ENCODE measurements at regions not wholly inside any gene's neighbourhood (a gene's known extent, or its start where the extent isn't known, plus 50 kb on each side); places are given as distances from the start of the nearest gene placed in this dataset.
A peak's percentile ranks its signal among the peaks of the same experiment; 100 is the strongest.

DNA sequence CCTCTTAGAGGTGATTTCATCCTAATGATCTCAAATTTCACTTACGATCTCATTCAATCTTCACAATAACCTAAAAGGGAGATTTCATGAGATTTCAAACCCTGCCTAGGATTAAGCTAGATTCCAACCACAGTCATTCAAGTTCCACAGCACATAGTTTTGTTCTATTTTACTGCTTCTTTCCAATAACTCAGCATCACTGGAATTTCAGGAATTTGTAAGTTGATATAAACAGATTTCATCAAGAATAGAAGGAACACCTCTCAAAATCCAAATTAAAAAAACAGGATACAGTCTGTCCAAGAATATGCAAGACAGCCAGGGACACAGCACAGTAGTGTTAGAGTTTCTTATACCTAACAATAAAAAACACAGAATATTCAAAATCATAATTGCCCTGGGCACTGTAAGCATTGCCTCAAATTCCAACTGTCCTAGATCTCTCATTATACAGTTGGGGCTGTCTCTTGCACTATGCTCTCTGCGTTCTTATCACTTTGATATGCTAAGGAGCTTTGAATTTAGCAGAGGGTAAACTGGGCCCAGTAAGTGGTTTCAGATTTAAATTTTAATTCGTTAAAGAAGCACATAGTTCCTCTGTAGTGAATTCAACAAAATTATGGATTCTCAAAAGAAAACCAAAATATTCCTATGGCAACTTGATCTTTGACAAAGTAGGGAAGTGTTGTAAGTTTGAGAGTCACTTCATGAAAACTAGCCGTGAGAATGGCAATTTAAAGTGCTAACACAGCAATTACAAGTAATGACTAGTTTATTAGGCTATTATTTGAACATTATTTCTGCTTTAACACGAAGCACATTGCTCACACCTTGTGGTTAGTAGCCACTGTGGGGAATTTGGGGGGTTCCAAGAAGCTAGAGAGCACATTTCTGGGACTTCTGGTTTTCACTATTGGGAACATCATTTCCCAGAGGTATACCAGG is 478.6 kb upstream of the C9orf72 start:
- Histone ChIP-seq H3K18ac (ENCODE audit: low read depth, low read length) (no peak overlapping the region), H3K79me1 (ENCODE audit: low read depth in 1 of 2, low read length in 2 of 2) (no peaks in the 10 kb centered on the region), H4K20me1 (ENCODE audit: insufficient read depth, low read length) (no peaks in the 10 kb centered on the region), H2AK5ac (ENCODE audit: low read depth, low read length) (no peak overlapping the region), H3K56ac (ENCODE audit: extremely low read depth, insufficient read depth, low read length) (no peak overlapping the region), H3K4me1 (ENCODE audit: control insufficient read depth, insufficient read depth, low read length) (no peaks in the 10 kb centered on the region), H3K36me3 (ENCODE audit: control insufficient read depth, insufficient read depth, low read length) (no peaks in the 10 kb centered on the region), H3K14ac (replicated peaks; ENCODE audit: low read depth, low read length) (no peak overlapping the region), H2BK20ac (ENCODE audit: low read depth, low read length) (no peak overlapping the region), H3K23ac (ENCODE audit: low read depth, low read length) (no peak overlapping the region), H2BK120ac (ENCODE audit: low read depth, low read length) (no peak overlapping the region), H4K5ac (ENCODE audit: low read depth, low read length) (no peak overlapping the region), H3K4ac (ENCODE audit: low read depth, low read length) (no peak overlapping the region), H3K27me3 (ENCODE audit: control insufficient read depth, insufficient read depth, low read length) (no peaks in the 10 kb centered on the region), H2BK5ac (ENCODE audit: low read depth, low read length, poor library complexity, severe bottlenecking) (no peak overlapping the region), H4K91ac (ENCODE audit: insufficient read depth, low read depth, low read length) (no peak overlapping the region), H2AK9ac (replicated peaks; ENCODE audit: low read depth, low read length, poor library complexity) (no peak overlapping the region), H3K4me2 (ENCODE audit: low read depth, low read length) (no peak overlapping the region), H4K8ac (ENCODE audit: low read depth in 2 of 2, low read length in 2 of 2) (no peak overlapping the region), H3K9me1 (ENCODE audit: insufficient read depth, low read length) (no peaks in the 10 kb centered on the region), H3K27ac (ENCODE audit: insufficient read depth, low read length) (no peak overlapping the region), H2BK15ac (ENCODE audit: low read depth, low read length) (no peak overlapping the region), H3K9me3 (ENCODE audit: control insufficient read depth, insufficient read depth, low read length) (no peaks in the 10 kb centered on the region), H2AFZ (replicated peaks; ENCODE audit: low read length, poor library complexity) (no peak overlapping the region), H3K4me3 (ENCODE audit: insufficient read depth, low read depth, low read length) (no peak overlapping the region), H3K9ac (ENCODE audit: low read depth, low read length) (no peak overlapping the region)
- ChIA-PET CTCF (no interaction called here), POLR2A (ENCODE audit: unreplicated experiment) (no interaction called here)
- dilution Hi-C loops (cut with HindIII; ENCODE audit: low sequenced_read_pairs, unreplicated experiment): no loop called here
- intact Hi-C loops (cut with micrococcal nuclease): no loop called here
- no peak for ATAC-seq (ENCODE audit: low read depth)
- BruUV-seq (replicated peaks): no TSS peak
- WGBS, 2 experiments (ENCODE audit: extremely low coverage in 2 of 2, insufficient read length in 1 of 2): no CpG with 5 or more reads among the region's 5 CpGs
- in situ Hi-C loops (cut with MboI; ENCODE audit: low sequenced_read_pairs): loop anchor here (25.0 kb wide), 1 partner anchor 110 kb away; no protein-coding TSS in a partner anchor
- no peak for DNase-seq
- TF ChIP-seq, protein P1, sequence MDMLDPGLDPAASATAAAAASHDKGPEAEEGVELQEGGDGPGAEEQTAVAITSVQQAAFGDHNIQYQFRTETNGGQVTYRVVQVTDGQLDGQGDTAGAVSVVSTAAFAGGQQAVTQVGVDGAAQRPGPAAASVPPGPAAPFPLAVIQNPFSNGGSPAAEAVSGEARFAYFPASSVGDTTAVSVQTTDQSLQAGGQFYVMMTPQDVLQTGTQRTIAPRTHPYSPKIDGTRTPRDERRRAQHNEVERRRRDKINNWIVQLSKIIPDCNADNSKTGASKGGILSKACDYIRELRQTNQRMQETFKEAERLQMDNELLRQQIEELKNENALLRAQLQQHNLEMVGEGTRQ (IDR thresholded peaks at IDR 0.05; ENCODE audit: low read depth, low read length): no peak
- TF ChIP-seq MAFK (IDR thresholded peaks at IDR 0.05; ENCODE audit: low read depth, low read length): 0 out of 2 replicates have a peak, but pooled peaks have one; percentile 15
